ENCODE measurements at regions not wholly inside any gene's neighbourhood (a gene's known extent, or its start where the extent isn't known, plus 50 kb on each side); places are given as distances from the start of the nearest gene placed in this dataset.

DNA sequence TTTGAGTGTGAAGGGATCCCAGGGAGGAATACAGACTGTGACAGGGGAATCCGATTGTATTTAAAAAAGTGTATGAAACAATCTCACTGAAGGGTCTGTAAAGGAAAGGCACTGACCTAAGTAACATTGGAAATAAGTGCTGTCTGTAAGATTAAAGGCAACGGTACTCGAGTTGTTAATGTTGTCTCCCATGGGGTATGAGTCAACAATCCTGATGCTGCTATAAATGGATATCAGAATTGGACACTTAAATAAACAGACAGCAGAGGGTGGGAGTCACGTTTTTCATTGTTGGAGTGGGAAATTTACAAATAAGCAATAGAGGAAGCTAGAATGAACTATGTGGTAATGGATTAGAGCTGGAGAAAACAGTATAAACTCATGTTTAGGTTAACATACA lies 452.4 kb upstream of the RGPD4 start:
- DNase-seq (no peak), ATAC-seq (replicated peaks in 1 of 2) (no peak)
- H3K4me1 Mint-ChIP-seq (ENCODE audit: low read depth): no peaks in the 10 kb centered on the region
- no peaks in the 10 kb centered on the region for H3K36me3 Mint-ChIP-seq (ENCODE audit: insufficient read depth in 2 of 2)
- H3K27ac Mint-ChIP-seq: no peak overlapping the region
- H3K27me3 Mint-ChIP-seq (ENCODE audit: low read depth): no peaks in the 10 kb centered on the region
- H3K9me3 Mint-ChIP-seq: peaks cover 5 to 7% of the 10 kb centered on the region in 2 donors
- H3K4me3 Mint-ChIP-seq: no peak overlapping the region

DNA sequence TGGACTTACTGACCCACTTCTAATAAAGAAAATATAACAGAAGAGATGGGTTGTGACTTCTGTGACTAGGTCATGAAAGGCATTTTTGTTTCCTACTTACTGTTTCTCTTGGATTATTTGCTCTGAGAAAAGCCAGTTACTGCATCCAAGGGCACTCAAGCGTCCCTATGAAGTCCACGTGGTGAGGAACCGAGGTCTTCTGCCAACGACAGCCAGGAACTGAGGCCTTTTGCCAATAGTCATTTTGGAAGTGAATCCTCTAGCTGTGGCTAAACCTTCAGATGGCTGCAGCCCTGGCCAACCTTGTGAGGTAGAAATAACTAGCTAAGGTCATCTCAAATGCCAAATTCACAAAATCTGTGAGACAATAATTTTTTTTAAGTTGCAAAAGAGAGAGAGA lies 449.8 kb upstream of the RGPD4 start:
- DNase-seq (no peak), ATAC-seq (replicated peaks in 1 of 2) (no peak)
- H3K27ac Mint-ChIP-seq: no peak overlapping the region
- H3K27me3 Mint-ChIP-seq (ENCODE audit: low read depth): no peaks in the 10 kb centered on the region
- no peaks in the 10 kb centered on the region for H3K4me1 Mint-ChIP-seq (ENCODE audit: low read depth)
- H3K36me3 Mint-ChIP-seq (ENCODE audit: insufficient read depth in 2 of 2): no peaks in the 10 kb centered on the region
- H3K9me3 Mint-ChIP-seq: peaks cover 3 to 5% of the 10 kb centered on the region in 2 donors
- no peak overlapping the region for H3K4me3 Mint-ChIP-seq

- Mint-ChIP-seq H3K4me1 (ENCODE audit: low read depth) (no peaks in the 10 kb centered on the region), H3K27me3 (ENCODE audit: low read depth) (no peaks in the 10 kb centered on the region), H3K4me3 (no peak overlapping the region), H3K27ac (no peak overlapping the region), H3K36me3 (ENCODE audit: insufficient read depth in 2 of 2) (no peaks in the 10 kb centered on the region), H3K9me3 (peaks cover 3 to 5% of the 10 kb centered on the region in 2 donors)
- no peak for ATAC-seq (replicated peaks in 1 of 2)
- no peak for DNase-seq
Observed at GRCh38 chr2:107380912-107381311, 445.8 kb upstream of the RGPD4 start.

GRCh38 chr2:107383691-107384090 lies 443.0 kb upstream of the RGPD4 start:
- H3K36me3 Mint-ChIP-seq (ENCODE audit: insufficient read depth in 2 of 2): no peaks in the 10 kb centered on the region
- no peaks in the 10 kb centered on the region for H3K4me1 Mint-ChIP-seq (ENCODE audit: low read depth)
- no peak overlapping the region for H3K4me3 Mint-ChIP-seq

DNA sequence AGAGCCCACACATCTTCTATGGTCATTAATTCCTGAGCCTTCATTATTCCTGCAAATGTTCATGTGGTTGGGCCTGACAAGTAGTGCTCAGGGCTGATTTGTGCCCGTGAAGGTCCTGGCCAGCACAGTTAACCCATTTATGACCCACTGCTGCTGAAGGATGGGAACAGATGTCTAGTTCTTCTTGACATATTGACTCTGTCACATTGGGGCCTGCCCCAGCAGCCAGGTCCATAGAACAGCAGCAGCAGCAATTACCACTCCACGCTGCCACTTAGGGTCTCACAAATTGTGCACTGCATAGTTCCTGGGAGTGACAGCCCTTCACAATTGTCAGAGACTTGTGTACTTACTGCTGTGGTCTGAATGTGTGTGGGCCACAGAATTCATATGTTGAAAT lies 442.3 kb upstream of the RGPD4 start:
- Mint-ChIP-seq H3K27me3 (ENCODE audit: low read depth) (no peaks in the 10 kb centered on the region), H3K36me3 (ENCODE audit: insufficient read depth in 2 of 2) (no peaks in the 10 kb centered on the region), H3K4me3 (no peak overlapping the region), H3K4me1 (ENCODE audit: low read depth) (no peaks in the 10 kb centered on the region), H3K9me3 (peaks cover 5 to 8% of the 10 kb centered on the region in 2 donors), H3K27ac (no peak overlapping the region)
- DNase-seq (no peak), ATAC-seq (replicated peaks in 1 of 2) (no peak)

More at GRCh38 chr2:107383691-107384090, 443.0 kb upstream of the RGPD4 start:
- peaks cover 5 to 7% of the 10 kb centered on the region in 2 donors for H3K9me3 Mint-ChIP-seq
- ATAC-seq (replicated peaks in 1 of 2) (no peak), DNase-seq (no peak)
- H3K27ac Mint-ChIP-seq: no peak overlapping the region
- no peaks in the 10 kb centered on the region for H3K27me3 Mint-ChIP-seq (ENCODE audit: low read depth)

DNA sequence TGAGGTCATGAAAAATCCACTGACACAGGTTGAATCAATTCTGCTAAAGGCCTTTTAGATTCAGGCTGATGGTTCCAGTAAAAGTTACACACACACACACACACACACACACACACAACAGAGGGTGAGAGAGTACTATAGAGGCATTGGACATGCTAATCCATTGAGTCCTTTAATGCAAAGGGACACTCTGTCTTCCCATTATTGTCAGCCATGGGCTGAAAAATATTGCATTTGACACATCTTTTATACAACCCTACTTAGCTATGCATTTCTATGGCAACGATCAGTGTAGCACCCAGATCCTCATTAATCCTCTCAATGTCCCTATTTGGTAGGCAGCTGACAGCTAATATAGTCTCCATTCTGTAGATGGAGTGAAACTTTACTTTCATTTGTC lies 440.8 kb upstream of the RGPD4 start:
- DNase-seq: no peak
- Mint-ChIP-seq H3K36me3 (ENCODE audit: insufficient read depth in 2 of 2) (no peaks in the 10 kb centered on the region), H3K4me3 (no peak overlapping the region), H3K27ac (no peak overlapping the region), H3K27me3 (ENCODE audit: low read depth) (no peaks in the 10 kb centered on the region), H3K9me3 (peaks cover 2 to 8% of the 10 kb centered on the region in 2 donors), H3K4me1 (ENCODE audit: low read depth) (no peaks in the 10 kb centered on the region)
- ATAC-seq (replicated peaks in 1 of 2): no peak

GRCh38 chr2:107392241-107392704 lies 434.4 kb upstream of the RGPD4 start:
- peaks cover 5 to 7% of the 10 kb centered on the region in 2 donors for H3K9me3 Mint-ChIP-seq
- DNase-seq: no peak
- no peaks in the 10 kb centered on the region for H3K27me3 Mint-ChIP-seq (ENCODE audit: low read depth)

DNA sequence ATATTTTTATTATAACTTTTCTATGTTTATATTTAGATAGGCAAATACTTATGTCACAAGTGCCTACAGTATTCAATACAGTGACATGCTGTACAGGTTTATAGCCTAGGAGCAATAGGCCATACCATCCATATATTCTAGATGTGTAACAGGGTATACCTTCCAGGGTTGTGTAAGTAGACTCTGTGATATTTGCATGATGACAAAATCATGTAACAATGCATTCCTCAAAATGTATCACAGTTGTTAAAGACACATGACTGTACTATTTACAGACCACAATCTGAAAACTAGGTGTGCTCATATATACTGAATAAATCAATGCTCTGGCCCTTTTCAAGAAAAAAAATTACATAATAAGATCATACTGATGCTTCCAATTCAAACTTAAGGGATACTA lies 433.2 kb upstream of the RGPD4 start:
- ATAC-seq (replicated peaks in 1 of 2) (no peak), DNase-seq (no peak)
- Mint-ChIP-seq H3K27me3 (ENCODE audit: low read depth) (no peaks in the 10 kb centered on the region), H3K4me1 (ENCODE audit: low read depth) (no peaks in the 10 kb centered on the region), H3K36me3 (ENCODE audit: insufficient read depth in 2 of 2) (no peaks in the 10 kb centered on the region), H3K27ac (no peak overlapping the region), H3K9me3 (peaks cover 3 to 5% of the 10 kb centered on the region in 2 donors), H3K4me3 (no peak overlapping the region)

More at GRCh38 chr2:107392241-107392704, 434.4 kb upstream of the RGPD4 start:
- H3K4me1 Mint-ChIP-seq (ENCODE audit: low read depth): no peaks in the 10 kb centered on the region
- H3K27ac Mint-ChIP-seq: no peak overlapping the region
- no peak for ATAC-seq (replicated peaks in 1 of 2)
- H3K4me3 Mint-ChIP-seq: no peak overlapping the region
- H3K36me3 Mint-ChIP-seq (ENCODE audit: insufficient read depth in 2 of 2): no peaks in the 10 kb centered on the region

- no peaks in the 10 kb centered on the region for H3K36me3 Mint-ChIP-seq (ENCODE audit: insufficient read depth in 2 of 2)
- no peak overlapping the region for H3K4me3 Mint-ChIP-seq
- no peak for DNase-seq
- no peaks in the 10 kb centered on the region for H3K27me3 Mint-ChIP-seq (ENCODE audit: low read depth)
- H3K4me1 Mint-ChIP-seq (ENCODE audit: low read depth): no peaks in the 10 kb centered on the region
- no peak overlapping the region for H3K27ac Mint-ChIP-seq
- peaks cover 1 to 5% of the 10 kb centered on the region in 2 donors for H3K9me3 Mint-ChIP-seq
- no peak for ATAC-seq (replicated peaks in 1 of 2)
Observed at GRCh38 chr2:107398683-107399082, 428.0 kb upstream of the RGPD4 start.

- no peak overlapping the region for H3K27ac Mint-ChIP-seq
- no peaks in the 10 kb centered on the region for H3K36me3 Mint-ChIP-seq (ENCODE audit: insufficient read depth in 2 of 2)
- DNase-seq: no peak
- no peak overlapping the region for H3K4me3 Mint-ChIP-seq
- H3K4me1 Mint-ChIP-seq (ENCODE audit: low read depth): no peaks in the 10 kb centered on the region
- peaks cover 1% of the 10 kb centered on the region in 2 donors for H3K9me3 Mint-ChIP-seq
- H3K27me3 Mint-ChIP-seq (ENCODE audit: low read depth): no peaks in the 10 kb centered on the region
- ATAC-seq (replicated peaks in 1 of 2): no peak
Observed at GRCh38 chr2:107402330-107402729, 424.4 kb upstream of the RGPD4 start.

- ATAC-seq (replicated peaks in 1 of 2): no peak
Observed at GRCh38 chr2:107405261-107405660, 421.4 kb upstream of the RGPD4 start.

DNA sequence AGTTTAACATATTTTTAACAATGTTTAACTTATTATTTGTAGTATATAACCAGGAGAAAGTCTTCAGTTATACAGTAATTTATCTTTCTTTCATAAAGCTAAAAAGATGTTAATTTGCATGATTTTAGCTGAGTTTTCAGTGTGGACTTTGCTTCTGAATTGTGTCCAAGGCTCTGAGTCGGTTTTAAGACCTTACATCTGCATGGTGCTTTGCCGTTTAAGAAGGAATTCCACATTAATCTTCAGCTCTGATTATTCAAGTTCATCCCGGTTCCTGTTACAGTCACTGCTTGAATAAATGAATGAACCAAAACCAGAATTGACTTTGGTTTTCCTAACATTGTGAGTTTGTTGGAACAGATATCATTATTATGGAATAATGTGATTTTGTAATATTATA lies 419.7 kb upstream of the RGPD4 start:
- Mint-ChIP-seq H3K27ac (no peak overlapping the region), H3K9me3 (peaks cover 0 to 1% of the 10 kb centered on the region in 2 donors), H3K4me1 (ENCODE audit: low read depth) (no peaks in the 10 kb centered on the region), H3K36me3 (ENCODE audit: insufficient read depth in 2 of 2) (no peaks in the 10 kb centered on the region), H3K27me3 (ENCODE audit: low read depth) (no peaks in the 10 kb centered on the region), H3K4me3 (no peak overlapping the region)
- DNase-seq (no peak), ATAC-seq (replicated peaks in 1 of 2) (no peak)

More at GRCh38 chr2:107405261-107405660, 421.4 kb upstream of the RGPD4 start:
- Mint-ChIP-seq H3K27ac (no peak overlapping the region), H3K9me3 (peaks cover 0 to 1% of the 10 kb centered on the region in 2 donors), H3K27me3 (ENCODE audit: low read depth) (no peaks in the 10 kb centered on the region), H3K36me3 (ENCODE audit: insufficient read depth in 2 of 2) (no peaks in the 10 kb centered on the region), H3K4me3 (no peak overlapping the region), H3K4me1 (ENCODE audit: low read depth) (no peaks in the 10 kb centered on the region)
- DNase-seq: no peak

GRCh38 chr2:107407974-107408373 lies 418.7 kb upstream of the RGPD4 start:
- Mint-ChIP-seq H3K4me1 (ENCODE audit: low read depth) (no peaks in the 10 kb centered on the region), H3K27ac (no peak overlapping the region), H3K27me3 (ENCODE audit: low read depth) (no peaks in the 10 kb centered on the region), H3K9me3 (peaks cover 0 to 1% of the 10 kb centered on the region in 2 donors), H3K36me3 (ENCODE audit: insufficient read depth in 2 of 2) (no peaks in the 10 kb centered on the region), H3K4me3 (no peak overlapping the region)
- DNase-seq (no peak), ATAC-seq (replicated peaks in 1 of 2) (no peak)

DNA sequence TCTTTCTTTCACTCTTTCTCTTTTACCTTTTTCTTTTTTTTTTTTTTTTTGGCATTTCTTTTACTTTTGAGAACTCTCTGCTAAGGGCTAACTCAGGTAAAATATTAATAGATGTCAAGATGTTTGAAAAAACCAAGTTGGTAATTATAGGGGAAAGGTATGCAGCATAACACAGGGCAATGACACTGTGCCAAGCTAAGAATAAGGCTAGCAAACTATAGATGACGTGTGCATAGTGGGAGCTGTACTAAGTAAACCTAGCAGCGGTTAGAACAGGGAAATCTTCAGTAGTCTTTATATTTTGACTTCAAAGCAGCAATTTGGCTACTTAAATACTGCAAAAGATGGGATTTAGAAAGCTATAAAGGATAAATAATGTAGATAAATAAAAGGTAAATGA lies 415.4 kb upstream of the RGPD4 start:
- no peak for DNase-seq
- Mint-ChIP-seq H3K4me1 (ENCODE audit: low read depth) (no peaks in the 10 kb centered on the region), H3K27ac (no peak overlapping the region), H3K9me3 (peaks cover 2 to 3% of the 10 kb centered on the region in 2 donors), H3K4me3 (no peak overlapping the region), H3K27me3 (ENCODE audit: low read depth) (no peaks in the 10 kb centered on the region), H3K36me3 (ENCODE audit: insufficient read depth in 2 of 2) (no peaks in the 10 kb centered on the region)
- ATAC-seq (replicated peaks in 1 of 2): no peak
